ENCODE measurements at regions not wholly inside any gene's neighbourhood (a gene's known extent, or its start where the extent isn't known, plus 50 kb on each side); places are given as distances from the start of the nearest gene placed in this dataset.

DNA sequence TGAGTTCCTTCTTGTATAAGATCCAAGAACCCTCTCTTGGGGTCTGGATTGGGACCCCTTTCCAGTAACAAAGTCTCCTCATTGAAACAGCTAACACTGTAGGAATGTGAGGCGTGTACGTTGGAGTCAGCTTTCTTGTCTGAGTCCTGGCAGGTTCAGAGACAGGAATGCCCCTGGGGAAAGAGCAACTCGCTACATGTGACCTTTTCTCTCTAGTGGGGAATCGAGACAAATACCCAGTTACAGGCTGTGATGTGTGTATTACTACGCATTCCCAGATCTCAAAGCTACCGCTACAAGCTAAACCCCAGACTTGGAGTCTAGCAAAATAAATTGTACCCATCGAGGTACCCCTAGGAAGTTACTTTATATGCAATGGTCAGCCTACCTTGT lies 85.6 kb upstream of the FRMD4A start:
- Histone ChIP-seq H3K9me3 (ENCODE audit: control insufficient read depth, insufficient read depth, low read depth, low read length) (no peaks in the 10 kb centered on the region), H3K4me1 (ENCODE audit: control insufficient read depth, insufficient read depth, low read length) (no peaks in the 10 kb centered on the region), H3K27ac (ENCODE audit: extremely low read depth, low read depth, low read length) (no peak overlapping the region), H3K4me3 (ENCODE audit: low read depth, low read length) (no peak overlapping the region), H3K36me3 (ENCODE audit: control insufficient read depth in 2 of 2, insufficient read depth in 1 of 2, low read length in 2 of 2) (no peaks in the 10 kb centered on the region)
- no peak for TF ChIP-seq GLI4 (tag by site-specific recombination; IDR thresholded peaks at IDR 0.05)
- no peak for TF ChIP-seq ZNF114 (tag by site-specific recombination; IDR thresholded peaks at IDR 0.05)
- TF ChIP-seq ZBTB17 (tag by site-specific recombination; IDR thresholded peaks at IDR 0.05): no peak
- TF ChIP-seq, protein P1, sequence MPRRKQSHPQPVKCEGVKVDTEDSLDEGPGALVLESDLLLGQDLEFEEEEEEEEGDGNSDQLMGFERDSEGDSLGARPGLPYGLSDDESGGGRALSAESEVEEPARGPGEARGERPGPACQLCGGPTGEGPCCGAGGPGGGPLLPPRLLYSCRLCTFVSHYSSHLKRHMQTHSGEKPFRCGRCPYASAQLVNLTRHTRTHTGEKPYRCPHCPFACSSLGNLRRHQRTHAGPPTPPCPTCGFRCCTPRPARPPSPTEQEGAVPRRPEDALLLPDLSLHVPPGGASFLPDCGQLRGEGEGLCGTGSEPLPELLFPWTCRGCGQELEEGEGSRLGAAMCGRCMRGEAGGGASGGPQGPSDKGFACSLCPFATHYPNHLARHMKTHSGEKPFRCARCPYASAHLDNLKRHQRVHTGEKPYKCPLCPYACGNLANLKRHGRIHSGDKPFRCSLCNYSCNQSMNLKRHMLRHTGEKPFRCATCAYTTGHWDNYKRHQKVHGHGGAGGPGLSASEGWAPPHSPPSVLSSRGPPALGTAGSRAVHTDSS (tag by site-specific recombination; IDR thresholded peaks at IDR 0.05): no peak
- TF ChIP-seq, protein P2, sequence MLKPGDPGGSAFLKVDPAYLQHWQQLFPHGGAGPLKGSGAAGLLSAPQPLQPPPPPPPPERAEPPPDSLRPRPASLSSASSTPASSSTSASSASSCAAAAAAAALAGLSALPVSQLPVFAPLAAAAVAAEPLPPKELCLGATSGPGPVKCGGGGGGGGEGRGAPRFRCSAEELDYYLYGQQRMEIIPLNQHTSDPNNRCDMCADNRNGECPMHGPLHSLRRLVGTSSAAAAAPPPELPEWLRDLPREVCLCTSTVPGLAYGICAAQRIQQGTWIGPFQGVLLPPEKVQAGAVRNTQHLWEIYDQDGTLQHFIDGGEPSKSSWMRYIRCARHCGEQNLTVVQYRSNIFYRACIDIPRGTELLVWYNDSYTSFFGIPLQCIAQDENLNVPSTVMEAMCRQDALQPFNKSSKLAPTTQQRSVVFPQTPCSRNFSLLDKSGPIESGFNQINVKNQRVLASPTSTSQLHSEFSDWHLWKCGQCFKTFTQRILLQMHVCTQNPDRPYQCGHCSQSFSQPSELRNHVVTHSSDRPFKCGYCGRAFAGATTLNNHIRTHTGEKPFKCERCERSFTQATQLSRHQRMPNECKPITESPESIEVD (tag by site-specific recombination; IDR thresholded peaks at IDR 0.05): no peak
- TF ChIP-seq ZNF837 (tag by site-specific recombination; IDR thresholded peaks at IDR 0.05): no peak
- TF ChIP-seq ZNF561 (tag by site-specific recombination; IDR thresholded peaks at IDR 0.05; ENCODE audit: borderline replicate concordance): no peak
- TF ChIP-seq ZNF121 (tag by site-specific recombination; IDR thresholded peaks at IDR 0.05): no peak
- TF ChIP-seq, protein P3, sequence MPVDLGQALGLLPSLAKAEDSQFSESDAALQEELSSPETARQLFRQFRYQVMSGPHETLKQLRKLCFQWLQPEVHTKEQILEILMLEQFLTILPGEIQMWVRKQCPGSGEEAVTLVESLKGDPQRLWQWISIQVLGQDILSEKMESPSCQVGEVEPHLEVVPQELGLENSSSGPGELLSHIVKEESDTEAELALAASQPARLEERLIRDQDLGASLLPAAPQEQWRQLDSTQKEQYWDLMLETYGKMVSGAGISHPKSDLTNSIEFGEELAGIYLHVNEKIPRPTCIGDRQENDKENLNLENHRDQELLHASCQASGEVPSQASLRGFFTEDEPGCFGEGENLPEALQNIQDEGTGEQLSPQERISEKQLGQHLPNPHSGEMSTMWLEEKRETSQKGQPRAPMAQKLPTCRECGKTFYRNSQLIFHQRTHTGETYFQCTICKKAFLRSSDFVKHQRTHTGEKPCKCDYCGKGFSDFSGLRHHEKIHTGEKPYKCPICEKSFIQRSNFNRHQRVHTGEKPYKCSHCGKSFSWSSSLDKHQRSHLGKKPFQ (tag by site-specific recombination; IDR thresholded peaks at IDR 0.05): no peak
- TF ChIP-seq ZNF394 (tag by site-specific recombination; IDR thresholded peaks at IDR 0.05; ENCODE audit: borderline replicate concordance): no peak
- no peak for TF ChIP-seq ZNF19 (tag by site-specific recombination; IDR thresholded peaks at IDR 0.05; ENCODE audit: low read depth)
- TF ChIP-seq SP2 (tag by site-specific recombination; IDR thresholded peaks at IDR 0.05): no peak
- ChIA-PET CTCF (no interaction called here), POLR2A (no interaction called here)

DNA sequence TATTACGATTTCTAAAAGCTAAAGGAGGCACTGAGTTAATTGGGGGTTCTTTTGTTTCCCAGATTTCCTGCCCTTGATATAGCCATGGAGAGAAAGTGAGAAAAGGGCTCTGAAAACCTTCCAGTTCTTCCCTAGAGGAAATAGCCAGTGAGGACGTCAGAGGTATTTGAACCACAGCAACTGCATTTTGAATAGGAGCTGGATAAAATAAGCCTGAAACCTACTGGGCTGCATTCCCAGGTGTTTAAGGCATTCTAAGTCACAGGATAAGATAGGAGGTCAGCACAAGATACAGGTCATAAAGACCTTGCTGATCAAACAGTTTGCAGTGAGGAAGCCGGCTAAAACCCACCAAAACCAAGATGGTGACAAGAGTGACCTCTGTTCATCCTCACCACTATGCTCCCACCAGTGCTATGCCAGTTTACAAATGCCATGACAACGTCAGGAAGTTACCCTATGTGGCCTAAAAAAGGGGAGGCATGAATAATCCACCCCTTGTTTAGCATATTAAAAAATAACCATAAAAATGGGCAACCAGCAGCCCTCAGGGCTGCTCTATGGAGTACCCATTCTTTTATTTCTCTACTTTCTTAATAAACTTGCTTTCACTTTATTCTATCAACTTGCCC lies 85.1 kb upstream of the FRMD4A start:
- no peaks in the 10 kb centered on the region for H3K4me1 ChIP-seq (ENCODE audit: control insufficient read depth, insufficient read depth, low read length)
- H3K27ac ChIP-seq (ENCODE audit: extremely low read depth, low read depth, low read length): no peak overlapping the region
- POLR2A ChIA-PET: no interaction called here
- no peak overlapping the region for H3K4me3 ChIP-seq (ENCODE audit: low read depth, low read length)
- TF ChIP-seq ZNF184 (tag by site-specific recombination; IDR thresholded peaks at IDR 0.05) (no peak), ZNF549 (tag by site-specific recombination; IDR thresholded peaks at IDR 0.05) (no peak), ZNF830 (tag by site-specific recombination; IDR thresholded peaks at IDR 0.05; ENCODE audit: low read depth) (no peak), MYNN (tag by site-specific recombination; IDR thresholded peaks at IDR 0.05; ENCODE audit: borderline replicate concordance) (no peak), ZNF433 (tag by site-specific recombination; IDR thresholded peaks at IDR 0.05; ENCODE audit: low read depth) (no peak)
- TF ChIP-seq, protein P4, sequence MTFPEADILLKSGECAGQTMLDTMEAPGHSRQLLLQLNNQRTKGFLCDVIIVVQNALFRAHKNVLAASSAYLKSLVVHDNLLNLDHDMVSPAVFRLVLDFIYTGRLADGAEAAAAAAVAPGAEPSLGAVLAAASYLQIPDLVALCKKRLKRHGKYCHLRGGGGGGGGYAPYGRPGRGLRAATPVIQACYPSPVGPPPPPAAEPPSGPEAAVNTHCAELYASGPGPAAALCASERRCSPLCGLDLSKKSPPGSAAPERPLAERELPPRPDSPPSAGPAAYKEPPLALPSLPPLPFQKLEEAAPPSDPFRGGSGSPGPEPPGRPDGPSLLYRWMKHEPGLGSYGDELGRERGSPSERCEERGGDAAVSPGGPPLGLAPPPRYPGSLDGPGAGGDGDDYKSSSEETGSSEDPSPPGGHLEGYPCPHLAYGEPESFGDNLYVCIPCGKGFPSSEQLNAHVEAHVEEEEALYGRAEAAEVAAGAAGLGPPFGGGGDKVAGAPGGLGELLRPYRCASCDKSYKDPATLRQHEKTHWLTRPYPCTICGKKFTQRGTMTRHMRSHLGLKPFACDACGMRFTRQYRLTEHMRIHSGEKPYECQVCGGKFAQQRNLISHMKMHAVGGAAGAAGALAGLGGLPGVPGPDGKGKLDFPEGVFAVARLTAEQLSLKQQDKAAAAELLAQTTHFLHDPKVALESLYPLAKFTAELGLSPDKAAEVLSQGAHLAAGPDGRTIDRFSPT (tag by site-specific recombination; IDR thresholded peaks at IDR 0.05): no peak
- TF ChIP-seq, protein P5, sequence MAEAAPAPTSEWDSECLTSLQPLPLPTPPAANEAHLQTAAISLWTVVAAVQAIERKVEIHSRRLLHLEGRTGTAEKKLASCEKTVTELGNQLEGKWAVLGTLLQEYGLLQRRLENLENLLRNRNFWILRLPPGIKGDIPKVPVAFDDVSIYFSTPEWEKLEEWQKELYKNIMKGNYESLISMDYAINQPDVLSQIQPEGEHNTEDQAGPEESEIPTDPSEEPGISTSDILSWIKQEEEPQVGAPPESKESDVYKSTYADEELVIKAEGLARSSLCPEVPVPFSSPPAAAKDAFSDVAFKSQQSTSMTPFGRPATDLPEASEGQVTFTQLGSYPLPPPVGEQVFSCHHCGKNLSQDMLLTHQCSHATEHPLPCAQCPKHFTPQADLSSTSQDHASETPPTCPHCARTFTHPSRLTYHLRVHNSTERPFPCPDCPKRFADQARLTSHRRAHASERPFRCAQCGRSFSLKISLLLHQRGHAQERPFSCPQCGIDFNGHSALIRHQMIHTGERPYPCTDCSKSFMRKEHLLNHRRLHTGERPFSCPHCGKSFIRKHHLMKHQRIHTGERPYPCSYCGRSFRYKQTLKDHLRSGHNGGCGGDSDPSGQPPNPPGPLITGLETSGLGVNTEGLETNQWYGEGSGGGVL (tag by site-specific recombination; IDR thresholded peaks at IDR 0.05): no peak
- CTCF ChIA-PET: no interaction called here
- no peaks in the 10 kb centered on the region for H3K9me3 ChIP-seq (ENCODE audit: control insufficient read depth, insufficient read depth, low read depth, low read length)
- H3K36me3 ChIP-seq (ENCODE audit: control insufficient read depth in 2 of 2, insufficient read depth in 1 of 2, low read length in 2 of 2): no peaks in the 10 kb centered on the region
